Neural cell (in vitro differentiated cells): ENCODE measurements at regions not wholly inside any gene's neighbourhood (a gene's known extent, or its start where the extent isn't known, plus 50 kb on each side); places are given as distances from the start of the nearest gene placed in this dataset.

Experiments used
- H2AFZ ChIP-seq: fragments of 200-600, 300-800 bp; sonication (generic), shearing (Covaris generic); 2 replicates; pipeline ENCODE4 v1.6.0; 2014; ENCODE audit warnings: low read depth, mild to moderate bottlenecking, antibody characterized with exemption, low read length, moderate library complexity
- H3F3A ChIP-seq: fragments of 200-600 bp; shearing (Covaris generic); 2 replicates; pipeline ENCODE4 v1.6.1; 2016; ENCODE audit warnings: mild to moderate bottlenecking, moderate library complexity, mixed read lengths, antibody characterized with exemption, low read length; ENCODE audit not compliant: insufficient read depth, poor library complexity, severe bottlenecking
- H3K27ac ChIP-seq: fragments of 200-600, 300-800 bp; sonication (generic), shearing (Covaris generic); 2 replicates; pipeline ENCODE4 v1.5.1; 2014; ENCODE audit warnings: mild to moderate bottlenecking, low read length, moderate library complexity
- H3K27me3 ChIP-seq: fragments of 300-800, 200-600 bp; sonication (generic), shearing (Covaris generic); 2 replicates; pipeline ENCODE4 v1.6.0; 2014; ENCODE audit warnings: mild to moderate bottlenecking, low read depth, low read length, moderate library complexity; ENCODE audit not compliant: insufficient read depth
- H3K36me3 ChIP-seq: fragments of 300-800, 200-600 bp; sonication (generic), shearing (Covaris generic); 2 replicates; pipeline ENCODE4 v1.5.1; 2014; ENCODE audit warnings: mild to moderate bottlenecking, antibody characterized with exemption, low read length, moderate library complexity; ENCODE audit not compliant: insufficient read depth
- H3K4me2 ChIP-seq: fragments of 300-800, 200-600 bp; sonication (generic), shearing (Covaris generic); 2 replicates; pipeline ENCODE4 v1.6.0; 2014; ENCODE audit warnings: mild to moderate bottlenecking, low read length
- H3K4me3 ChIP-seq: fragments of 300-800, 200-600 bp; sonication (generic), shearing (Covaris generic); 2 replicates; pipeline ENCODE4 v1.5.1; 2014; ENCODE audit warnings: mild to moderate bottlenecking, low read length, moderate library complexity
- H3K79me2 ChIP-seq: fragments of 200-600 bp; shearing (Covaris generic); replicated peaks from 2 replicates; pipeline ENCODE4 v1.6.0; 2014; ENCODE audit warnings: mild to moderate bottlenecking, low read length, moderate library complexity; ENCODE audit not compliant: insufficient read depth
- H3K9ac ChIP-seq: fragments of 300-800, 200-600 bp; sonication (generic), shearing (Covaris generic); 2 replicates; pipeline ENCODE4 v1.6.1; 2016; ENCODE audit warnings: mild to moderate bottlenecking, low read length, mixed read lengths
- H3K9me2 ChIP-seq: fragments of 200-600 bp; shearing (Covaris generic); 2 replicates; pipeline ENCODE4 v1.6.1; 2016; ENCODE audit warnings: mild to moderate bottlenecking, low read length, mixed read lengths; ENCODE audit not compliant: insufficient read depth
- H3K9me3 ChIP-seq: fragments of 200-600, 300-800 bp; sonication (generic), shearing (Covaris generic); 2 replicates; pipeline ENCODE4 v1.6.1; 2016; ENCODE audit warnings: mild to moderate bottlenecking, mixed run types, low read length, moderate library complexity, mixed read lengths
- H4K20me1 ChIP-seq: fragments of 200-600 bp; shearing (Covaris generic); 2 replicates; pipeline ENCODE4 v1.6.1; 2016; ENCODE audit warnings: mild to moderate bottlenecking, mixed run types; ENCODE audit not compliant: insufficient read depth
- EP300 ChIP-seq: fragments of 450-650 bp; conservative IDR thresholded peaks from 2 replicates; pipeline ENCODE4 v1.6.1; 2014; ENCODE audit warnings: antibody characterized with exemption, mild to moderate bottlenecking, moderate library complexity; ENCODE audit not compliant: poor library complexity, severe bottlenecking
- EZH2 ChIP-seq: fragments of 200-600, 300-800 bp; shearing (Covaris generic), sonication (generic); IDR thresholded peaks from 2 replicates; pipeline ENCODE4 v1.6.1; 2014; ENCODE audit warnings: antibody characterized with exemption, low read length, borderline replicate concordance, mild to moderate bottlenecking; ENCODE audit not compliant: insufficient read depth, poor library complexity, severe bottlenecking
- POLR2AphosphoS5 ChIP-seq: IDR thresholded peaks from 2 replicates; pipeline ENCODE4 v1.6.1; 2012
- SMC3 ChIP-seq: fragments of 450-650 bp; conservative IDR thresholded peaks from 2 replicates; pipeline ENCODE4 v1.6.1; 2014; ENCODE audit warnings: antibody characterized with exemption, mild to moderate bottlenecking, moderate library complexity; ENCODE audit not compliant: poor library complexity
- TAF1 ChIP-seq: IDR thresholded peaks from 2 replicates; pipeline ENCODE4 v1.6.1; 2012; ENCODE audit warnings: low read depth
- TF ChIP-seq, protein P1 (sequence below): fragments of 450-650 bp; IDR thresholded peaks from 2 replicates; pipeline ENCODE4 v1.5.1; 2014; ENCODE audit warnings: antibody characterized with exemption, mild to moderate bottlenecking, moderate library complexity; ENCODE audit not compliant: poor library complexity, severe bottlenecking
- TF ChIP-seq, protein P2 (sequence below): IDR thresholded peaks from 2 replicates; pipeline ENCODE4 v1.6.1; 2012; ENCODE audit warnings: borderline replicate concordance

DNA sequence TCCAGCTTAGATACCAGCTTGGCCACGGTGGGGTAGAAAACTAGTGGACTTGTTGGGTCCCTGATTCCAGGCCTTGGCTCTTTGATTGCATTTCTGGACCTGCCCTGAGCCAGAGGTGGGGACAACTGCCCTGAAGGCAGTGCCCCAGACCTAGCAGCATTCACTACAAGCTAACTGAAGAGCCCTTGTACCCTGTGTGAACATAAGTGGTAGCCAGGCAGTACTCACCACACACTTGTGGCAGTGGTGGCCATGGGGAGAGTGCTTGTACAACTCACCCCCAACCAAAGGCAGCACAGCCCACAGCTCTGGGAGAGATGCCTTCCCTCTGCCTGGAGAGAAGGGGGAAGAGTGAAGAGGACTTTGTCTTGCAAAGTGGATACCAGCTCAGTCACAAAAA lies 177.3 kb upstream of the NAALADL2 start:
- Histone ChIP-seq H3K9me3 (peaks cover 8% of the 10 kb centered on the region), H3K79me2 (no peaks in the 10 kb centered on the region), H3K4me2 (no peak overlapping the region), H3K4me3 (no peak overlapping the region), H3K36me3 (no peaks in the 10 kb centered on the region), H3F3A (no peaks in the 10 kb centered on the region), H3K9me2 (no peaks in the 10 kb centered on the region), H2AFZ (no peak overlapping the region), H3K27ac (no peak overlapping the region), H3K9ac (no peak overlapping the region), H4K20me1 (no peaks in the 10 kb centered on the region), H3K27me3 (no peaks in the 10 kb centered on the region)
- TF ChIP-seq, protein P1, sequence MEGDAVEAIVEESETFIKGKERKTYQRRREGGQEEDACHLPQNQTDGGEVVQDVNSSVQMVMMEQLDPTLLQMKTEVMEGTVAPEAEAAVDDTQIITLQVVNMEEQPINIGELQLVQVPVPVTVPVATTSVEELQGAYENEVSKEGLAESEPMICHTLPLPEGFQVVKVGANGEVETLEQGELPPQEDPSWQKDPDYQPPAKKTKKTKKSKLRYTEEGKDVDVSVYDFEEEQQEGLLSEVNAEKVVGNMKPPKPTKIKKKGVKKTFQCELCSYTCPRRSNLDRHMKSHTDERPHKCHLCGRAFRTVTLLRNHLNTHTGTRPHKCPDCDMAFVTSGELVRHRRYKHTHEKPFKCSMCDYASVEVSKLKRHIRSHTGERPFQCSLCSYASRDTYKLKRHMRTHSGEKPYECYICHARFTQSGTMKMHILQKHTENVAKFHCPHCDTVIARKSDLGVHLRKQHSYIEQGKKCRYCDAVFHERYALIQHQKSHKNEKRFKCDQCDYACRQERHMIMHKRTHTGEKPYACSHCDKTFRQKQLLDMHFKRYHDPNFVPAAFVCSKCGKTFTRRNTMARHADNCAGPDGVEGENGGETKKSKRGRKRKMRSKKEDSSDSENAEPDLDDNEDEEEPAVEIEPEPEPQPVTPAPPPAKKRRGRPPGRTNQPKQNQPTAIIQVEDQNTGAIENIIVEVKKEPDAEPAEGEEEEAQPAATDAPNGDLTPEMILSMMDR, result no peak
- TF ChIP-seq EZH2 (no peak), POLR2AphosphoS5 (no peak), SMC3 (no peak), TAF1 (no peak)
- TF ChIP-seq, protein P2, sequence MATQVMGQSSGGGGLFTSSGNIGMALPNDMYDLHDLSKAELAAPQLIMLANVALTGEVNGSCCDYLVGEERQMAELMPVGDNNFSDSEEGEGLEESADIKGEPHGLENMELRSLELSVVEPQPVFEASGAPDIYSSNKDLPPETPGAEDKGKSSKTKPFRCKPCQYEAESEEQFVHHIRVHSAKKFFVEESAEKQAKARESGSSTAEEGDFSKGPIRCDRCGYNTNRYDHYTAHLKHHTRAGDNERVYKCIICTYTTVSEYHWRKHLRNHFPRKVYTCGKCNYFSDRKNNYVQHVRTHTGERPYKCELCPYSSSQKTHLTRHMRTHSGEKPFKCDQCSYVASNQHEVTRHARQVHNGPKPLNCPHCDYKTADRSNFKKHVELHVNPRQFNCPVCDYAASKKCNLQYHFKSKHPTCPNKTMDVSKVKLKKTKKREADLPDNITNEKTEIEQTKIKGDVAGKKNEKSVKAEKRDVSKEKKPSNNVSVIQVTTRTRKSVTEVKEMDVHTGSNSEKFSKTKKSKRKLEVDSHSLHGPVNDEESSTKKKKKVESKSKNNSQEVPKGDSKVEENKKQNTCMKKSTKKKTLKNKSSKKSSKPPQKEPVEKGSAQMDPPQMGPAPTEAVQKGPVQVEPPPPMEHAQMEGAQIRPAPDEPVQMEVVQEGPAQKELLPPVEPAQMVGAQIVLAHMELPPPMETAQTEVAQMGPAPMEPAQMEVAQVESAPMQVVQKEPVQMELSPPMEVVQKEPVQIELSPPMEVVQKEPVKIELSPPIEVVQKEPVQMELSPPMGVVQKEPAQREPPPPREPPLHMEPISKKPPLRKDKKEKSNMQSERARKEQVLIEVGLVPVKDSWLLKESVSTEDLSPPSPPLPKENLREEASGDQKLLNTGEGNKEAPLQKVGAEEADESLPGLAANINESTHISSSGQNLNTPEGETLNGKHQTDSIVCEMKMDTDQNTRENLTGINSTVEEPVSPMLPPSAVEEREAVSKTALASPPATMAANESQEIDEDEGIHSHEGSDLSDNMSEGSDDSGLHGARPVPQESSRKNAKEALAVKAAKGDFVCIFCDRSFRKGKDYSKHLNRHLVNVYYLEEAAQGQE, result no peak

DNA sequence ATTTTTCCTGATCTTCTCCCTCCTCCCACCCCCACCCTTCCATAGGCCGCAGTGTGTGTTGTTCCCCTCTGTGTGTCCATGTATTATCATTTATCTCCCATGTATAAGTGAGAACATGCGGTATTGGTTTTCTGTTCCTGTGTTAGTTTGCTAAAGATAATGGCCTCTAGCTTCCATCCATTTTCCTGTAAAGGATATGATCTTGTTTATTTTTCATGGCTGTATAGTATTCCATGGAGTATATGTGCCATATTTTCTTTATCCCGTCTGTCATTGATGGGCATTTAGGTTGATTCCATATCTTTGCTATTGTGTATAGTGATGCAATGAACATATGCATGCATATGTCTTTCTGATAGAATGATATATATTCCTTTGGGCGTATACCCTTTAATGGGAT lies 173.3 kb upstream of the NAALADL2 start:
- no peaks in the 10 kb centered on the region for H3K36me3 ChIP-seq

More for the DNA sequence above, 173.3 kb upstream of the NAALADL2 start:
- no peak for TF ChIP-seq SMC3
- TF ChIP-seq, protein P1, result no peak
- no peak for TF ChIP-seq EP300
- TF ChIP-seq, protein P2, result no peak
- H3K27ac ChIP-seq, result no peak overlapping the region
- H3K9me3 ChIP-seq, result peaks cover 8% of the 10 kb centered on the region
- H3K27me3 ChIP-seq, result no peaks in the 10 kb centered on the region
- no peak overlapping the region for H2AFZ ChIP-seq
- H3K9ac ChIP-seq, result no peak overlapping the region
- H3K9me2 ChIP-seq, result no peaks in the 10 kb centered on the region
- no peaks in the 10 kb centered on the region for H3K79me2 ChIP-seq
- H3F3A ChIP-seq, result no peaks in the 10 kb centered on the region
- no peaks in the 10 kb centered on the region for H4K20me1 ChIP-seq
- no peak overlapping the region for H3K4me2 ChIP-seq
- H3K4me3 ChIP-seq, result no peak overlapping the region
